Stomach (tissue), 4 donors: ENCODE measurements at regions not wholly inside any gene's neighbourhood (a gene's known extent, or its start where the extent isn't known, plus 50 kb on each side); places are given as distances from the start of the nearest gene placed in this dataset.

ENCODE experiments used
- POLR2A ChIP-seq, 4 donors: fragments of 450-650 bp; IDR thresholded peaks; one replicate each; pipeline ENCODE4 v1.6.1; 2016; ENCODE audit warnings: antibody characterized with exemption in 4 of 4, control low read depth in 2 of 4, mild to moderate bottlenecking in 1 of 4, moderate library complexity in 1 of 4
- TF ChIP-seq, protein P1 (sequence below), 7 experiments: fragments of 450-650 bp in 4 of 7; fragments of 200-600 bp in 3 of 7; sonication (generic) in 3 of 7; IDR thresholded peaks; one replicate each; pipeline ENCODE4 v1.5.1; 2016 to 2019; ENCODE audit warnings: antibody characterized with exemption in 7 of 7, control low read depth in 2 of 7, mild to moderate bottlenecking in 1 of 7

GRCh38 chr1:112318263-112318662 lies 77.8 kb upstream of the CTTNBP2NL start:
- TF ChIP-seq, protein P1, sequence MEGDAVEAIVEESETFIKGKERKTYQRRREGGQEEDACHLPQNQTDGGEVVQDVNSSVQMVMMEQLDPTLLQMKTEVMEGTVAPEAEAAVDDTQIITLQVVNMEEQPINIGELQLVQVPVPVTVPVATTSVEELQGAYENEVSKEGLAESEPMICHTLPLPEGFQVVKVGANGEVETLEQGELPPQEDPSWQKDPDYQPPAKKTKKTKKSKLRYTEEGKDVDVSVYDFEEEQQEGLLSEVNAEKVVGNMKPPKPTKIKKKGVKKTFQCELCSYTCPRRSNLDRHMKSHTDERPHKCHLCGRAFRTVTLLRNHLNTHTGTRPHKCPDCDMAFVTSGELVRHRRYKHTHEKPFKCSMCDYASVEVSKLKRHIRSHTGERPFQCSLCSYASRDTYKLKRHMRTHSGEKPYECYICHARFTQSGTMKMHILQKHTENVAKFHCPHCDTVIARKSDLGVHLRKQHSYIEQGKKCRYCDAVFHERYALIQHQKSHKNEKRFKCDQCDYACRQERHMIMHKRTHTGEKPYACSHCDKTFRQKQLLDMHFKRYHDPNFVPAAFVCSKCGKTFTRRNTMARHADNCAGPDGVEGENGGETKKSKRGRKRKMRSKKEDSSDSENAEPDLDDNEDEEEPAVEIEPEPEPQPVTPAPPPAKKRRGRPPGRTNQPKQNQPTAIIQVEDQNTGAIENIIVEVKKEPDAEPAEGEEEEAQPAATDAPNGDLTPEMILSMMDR (IDR thresholded peaks at IDR 0.05): no peak
- no peak for TF ChIP-seq POLR2A (IDR thresholded peaks at IDR 0.05)
